B cell (primary cell): ENCODE measurements at regions not wholly inside any gene's neighbourhood (a gene's known extent, or its start where the extent isn't known, plus 50 kb on each side); places are given as distances from the start of the nearest gene placed in this dataset.

ENCODE experiments used
- EZH2 ChIP-seq: IDR thresholded peaks from 2 replicates; pipeline ENCODE4 v1.6.1; 2012; ENCODE audit warnings: borderline replicate concordance, low read depth, mild to moderate bottlenecking, moderate library complexity, low read length; ENCODE audit not compliant: insufficient read depth, poor library complexity, severe bottlenecking
- TF ChIP-seq, protein P1 (sequence below): fragments of 200-600 bp; IDR thresholded peaks from one replicate; pipeline ENCODE4 v1.8.0; 2022; ENCODE audit warnings: antibody characterized with exemption, mild to moderate bottlenecking

DNA sequence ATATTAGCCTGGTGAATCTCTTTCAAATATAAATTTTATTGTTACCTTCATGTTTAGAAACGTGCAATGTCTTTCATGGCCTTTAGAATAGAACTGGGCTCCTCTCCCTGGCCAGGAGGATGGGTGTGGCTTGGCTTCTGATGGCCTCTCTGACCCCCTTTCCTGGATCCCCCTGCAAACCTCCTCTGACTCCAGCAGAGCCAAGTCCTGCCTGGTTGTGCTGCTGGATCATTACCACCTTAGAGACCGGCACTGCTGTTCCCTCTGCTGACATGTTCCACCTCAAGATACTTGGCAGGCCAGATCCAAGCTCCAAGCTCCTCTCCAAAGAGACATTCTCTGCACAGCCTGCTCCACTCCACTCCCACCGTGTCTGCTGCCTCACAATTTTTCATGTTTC lies 823.8 kb upstream of the HS6ST1 start:
- TF ChIP-seq, protein P1, sequence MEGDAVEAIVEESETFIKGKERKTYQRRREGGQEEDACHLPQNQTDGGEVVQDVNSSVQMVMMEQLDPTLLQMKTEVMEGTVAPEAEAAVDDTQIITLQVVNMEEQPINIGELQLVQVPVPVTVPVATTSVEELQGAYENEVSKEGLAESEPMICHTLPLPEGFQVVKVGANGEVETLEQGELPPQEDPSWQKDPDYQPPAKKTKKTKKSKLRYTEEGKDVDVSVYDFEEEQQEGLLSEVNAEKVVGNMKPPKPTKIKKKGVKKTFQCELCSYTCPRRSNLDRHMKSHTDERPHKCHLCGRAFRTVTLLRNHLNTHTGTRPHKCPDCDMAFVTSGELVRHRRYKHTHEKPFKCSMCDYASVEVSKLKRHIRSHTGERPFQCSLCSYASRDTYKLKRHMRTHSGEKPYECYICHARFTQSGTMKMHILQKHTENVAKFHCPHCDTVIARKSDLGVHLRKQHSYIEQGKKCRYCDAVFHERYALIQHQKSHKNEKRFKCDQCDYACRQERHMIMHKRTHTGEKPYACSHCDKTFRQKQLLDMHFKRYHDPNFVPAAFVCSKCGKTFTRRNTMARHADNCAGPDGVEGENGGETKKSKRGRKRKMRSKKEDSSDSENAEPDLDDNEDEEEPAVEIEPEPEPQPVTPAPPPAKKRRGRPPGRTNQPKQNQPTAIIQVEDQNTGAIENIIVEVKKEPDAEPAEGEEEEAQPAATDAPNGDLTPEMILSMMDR: no peak
- no peak for TF ChIP-seq EZH2
